HFFc6 (cell line): ENCODE measurements at regions not wholly inside any gene's neighbourhood (a gene's known extent, or its start where the extent isn't known, plus 50 kb on each side); places are given as distances from the start of the nearest gene placed in this dataset.

Experiments used
- DNase-seq: peaks from one replicate; pipeline ENCODE4 v3.0.0-alpha.2; 2018
- H3K27ac Mint-ChIP-seq: 2 replicates; pipeline ENCODE4 v1.8.0; 2020; ENCODE audit warnings: mild to moderate bottlenecking, mixed read lengths
- H3K27me3 Mint-ChIP-seq: 2 replicates; pipeline ENCODE4 v1.8.0; 2021; ENCODE audit warnings: mild to moderate bottlenecking, moderate library complexity, mixed read lengths; ENCODE audit not compliant: insufficient read depth
- H3K36me3 Mint-ChIP-seq: 2 replicates; pipeline ENCODE4 v1.8.0; 2021; ENCODE audit warnings: low read depth, mixed read lengths
- H3K4me1 Mint-ChIP-seq: 2 replicates; pipeline ENCODE4 v1.8.0; 2020; ENCODE audit warnings: low read depth, mixed read lengths
- H3K4me3 Mint-ChIP-seq: 2 replicates; pipeline ENCODE4 v1.8.0; 2020; ENCODE audit warnings: mild to moderate bottlenecking, moderate library complexity, mixed read lengths
- H3K9me3 Mint-ChIP-seq: 2 replicates; pipeline ENCODE4 v1.8.0; 2020; ENCODE audit warnings: mild to moderate bottlenecking, mixed read lengths
- CTCF ChIP-seq: fragments of 200-600 bp; sonication (generic); IDR thresholded peaks from 2 replicates; pipeline ENCODE4 v1.5.0; 2021; ENCODE audit warnings: antibody characterized with exemption, mild to moderate bottlenecking

DNA sequence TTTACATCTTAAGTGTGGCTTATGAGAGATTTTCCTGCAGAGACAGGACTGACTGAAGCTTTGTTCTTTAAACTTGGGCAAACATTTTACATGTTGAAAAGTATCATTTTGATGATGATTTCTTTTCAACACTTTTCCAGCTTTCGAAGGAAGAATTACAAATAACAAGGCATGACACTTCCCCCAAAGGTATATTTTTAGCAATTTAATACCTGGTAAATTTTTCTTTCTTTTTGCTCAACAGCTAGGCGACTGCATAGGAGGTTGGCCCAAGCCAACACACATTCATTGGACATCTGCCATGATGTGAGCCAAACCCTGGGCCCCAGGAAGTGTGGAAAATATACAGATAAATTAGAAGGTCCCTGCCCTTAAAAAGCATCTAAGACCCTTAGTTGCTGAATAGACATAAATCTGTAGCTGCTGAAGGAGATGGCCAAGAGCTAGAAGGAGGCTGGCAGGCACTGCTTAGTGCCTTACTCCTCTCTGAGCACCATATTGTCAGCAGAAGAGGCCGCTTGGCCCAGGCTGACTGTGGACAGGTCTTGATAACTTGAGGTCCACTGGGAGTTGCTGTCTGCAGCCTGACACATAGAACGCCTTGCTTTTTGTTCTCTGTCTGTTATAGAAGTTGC lies 53.3 kb upstream of the CD44 start:
- Mint-ChIP-seq H3K4me3 (no peak overlapping the region), H3K9me3 (peaks cover 7% of the 10 kb centered on the region; the same call in 1 of the 2 replicates), H3K4me1 (peaks cover 83% of the 10 kb centered on the region), H3K27ac (no peak overlapping the region), H3K27me3 (no peaks in the 10 kb centered on the region; the same call in 1 of the 2 replicates), H3K36me3 (peaks cover 12% of the 10 kb centered on the region)
- TF ChIP-seq CTCF: no peak
- DNase-seq: no peak

DNA sequence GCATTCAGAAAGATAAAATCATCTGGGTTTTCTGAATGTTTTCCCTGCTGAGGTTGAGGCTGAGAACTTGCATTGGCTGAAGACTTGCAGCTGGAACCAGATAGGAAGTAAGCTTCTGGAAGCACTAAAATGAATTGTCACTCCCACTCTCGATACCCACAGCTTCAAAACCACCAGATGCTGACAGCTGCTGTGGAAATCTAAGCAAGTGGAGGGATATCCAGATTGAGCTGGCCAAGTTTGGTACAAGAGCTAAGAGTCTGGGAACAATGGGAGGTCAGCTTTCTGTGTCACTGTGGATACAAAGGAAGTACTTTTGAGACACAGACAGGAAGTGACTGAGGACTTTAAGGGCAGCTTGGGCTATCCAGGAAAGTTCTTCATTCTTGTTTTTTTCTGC lies 51.3 kb upstream of the CD44 start:
- TF ChIP-seq CTCF: no peak
- Mint-ChIP-seq H3K36me3 (no peaks in the 10 kb centered on the region), H3K27me3 (peaks cover under 1% of the 10 kb centered on the region), H3K4me1 (peaks cover 64% of the 10 kb centered on the region), H3K4me3 (no peak overlapping the region), H3K27ac (peak overlapping the region; percentile 36; the same call in 1 of the 2 replicates), H3K9me3 (no peaks in the 10 kb centered on the region)
- no peak for DNase-seq

DNA sequence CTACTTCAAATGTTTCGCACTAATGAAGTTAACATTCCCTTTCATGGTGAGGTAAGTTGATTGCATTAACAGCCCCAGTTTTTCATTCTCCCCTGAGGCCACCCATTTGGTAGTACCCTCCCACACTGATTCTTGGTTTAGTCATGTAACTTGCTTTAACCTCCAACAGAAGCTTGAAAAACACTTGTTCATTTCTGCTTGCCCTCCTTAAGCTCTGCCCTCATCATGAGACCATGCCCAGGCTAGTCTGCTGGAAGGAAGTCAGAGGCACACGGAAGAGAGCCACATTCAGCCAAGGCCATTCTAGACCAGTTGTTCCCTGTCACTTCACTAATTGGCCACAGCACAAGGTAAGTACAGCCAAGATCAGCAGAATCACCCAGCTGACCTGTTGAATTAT lies 50.7 kb upstream of the CD44 start:
- DNase-seq: no peak
- H3K27me3 Mint-ChIP-seq: peaks cover 2% of the 10 kb centered on the region
- peaks cover 58% of the 10 kb centered on the region for H3K4me1 Mint-ChIP-seq
- H3K9me3 Mint-ChIP-seq: no peaks in the 10 kb centered on the region
- H3K27ac Mint-ChIP-seq: no peak overlapping the region
- no peak for TF ChIP-seq CTCF
- no peak overlapping the region for H3K4me3 Mint-ChIP-seq
- no peaks in the 10 kb centered on the region for H3K36me3 Mint-ChIP-seq

- peaks cover 2% of the 10 kb centered on the region for H3K27me3 Mint-ChIP-seq
- TF ChIP-seq CTCF: no peak
- no peak overlapping the region for H3K27ac Mint-ChIP-seq
- peaks cover 54% of the 10 kb centered on the region for H3K4me1 Mint-ChIP-seq
- H3K4me3 Mint-ChIP-seq: no peak overlapping the region
- H3K9me3 Mint-ChIP-seq: no peaks in the 10 kb centered on the region
- peak; percentile 52 for DNase-seq
- H3K36me3 Mint-ChIP-seq: no peaks in the 10 kb centered on the region
Observed at GRCh38 chr11:35088676-35089075, 50.3 kb upstream of the CD44 start.
